Left ventricle myocardium inferior (tissue), 1 donor: ENCODE measurements at regions not wholly inside any gene's neighbourhood (a gene's known extent, or its start where the extent isn't known, plus 50 kb on each side); places are given as distances from the start of the nearest gene placed in this dataset.

Experiments used
- DNase-seq: peaks from one replicate; pipeline ENCODE4 v3.0.0-alpha.2; 2020
- H3K27ac ChIP-seq: fragments of 200-600 bp; replicated peaks from 2 replicates; pipeline ENCODE4 v1.8.0; 2021
- H3K27me3 ChIP-seq: fragments of 200-600 bp; 2 replicates; pipeline ENCODE4 v1.8.0; 2021; ENCODE audit warnings: low read depth
- H3K36me3 ChIP-seq: fragments of 200-600 bp; 2 replicates; pipeline ENCODE4 v1.8.0; 2021
- H3K4me1 ChIP-seq: fragments of 200-600 bp; 2 replicates; pipeline ENCODE4 v1.8.0; 2021
- H3K4me3 ChIP-seq: fragments of 200-600 bp; 2 replicates; pipeline ENCODE4 v1.8.0; 2021; ENCODE audit warnings: mild to moderate bottlenecking, moderate library complexity
- H3K9me3 ChIP-seq: fragments of 200-600 bp; replicated peaks from 2 replicates; pipeline ENCODE4 v1.8.0; 2021
- CTCF ChIP-seq: fragments of 200-600 bp; IDR thresholded peaks from 2 replicates; pipeline ENCODE4 v1.8.0; 2021; ENCODE audit warnings: antibody characterized with exemption, mild to moderate bottlenecking, borderline replicate concordance
- intact Hi-C: fragments of 100-400 bp; cut with micrococcal nuclease; formaldehyde crosslinking; loops from one replicate; pipeline ENCODE4 v1.11.0; 2022
- donor health status: DM: no; HTN: yes; CAD: no; lungs with severe emphysema.

- Histone ChIP-seq H3K36me3 (no peaks in the 10 kb centered on the region), H3K27ac (no peak overlapping the region), H3K9me3 (no peaks in the 10 kb centered on the region), H3K4me3 (no peak overlapping the region), H3K4me1 (no peaks in the 10 kb centered on the region), H3K27me3 (peaks cover 4% of the 10 kb centered on the region)
- intact Hi-C loops = no loop called here
- no peak for DNase-seq
- no peak for TF ChIP-seq CTCF
Measured at GRCh38 chr14:98542316-98542715, 729.7 kb downstream of the BCL11B start.

GRCh38 chr14:98543074-98543473 lies 728.9 kb downstream of the BCL11B start:
- H3K36me3 ChIP-seq = no peaks in the 10 kb centered on the region
- no peak for TF ChIP-seq CTCF
- H3K9me3 ChIP-seq = no peaks in the 10 kb centered on the region
- no peak overlapping the region for H3K4me3 ChIP-seq
- H3K4me1 ChIP-seq = no peaks in the 10 kb centered on the region
- DNase-seq = no peak
- peaks cover 4% of the 10 kb centered on the region for H3K27me3 ChIP-seq
- H3K27ac ChIP-seq = no peak overlapping the region
- intact Hi-C loops = no loop called here

- DNase-seq = no peak
- H3K4me3 ChIP-seq = no peak overlapping the region
- no peaks in the 10 kb centered on the region for H3K4me1 ChIP-seq
- H3K9me3 ChIP-seq = no peaks in the 10 kb centered on the region
- H3K27ac ChIP-seq = no peak overlapping the region
- H3K36me3 ChIP-seq = no peaks in the 10 kb centered on the region
- H3K27me3 ChIP-seq = peaks cover 4% of the 10 kb centered on the region
- intact Hi-C loops = no loop called here
- no peak for TF ChIP-seq CTCF
Measured at GRCh38 chr14:98544174-98544573, 727.8 kb downstream of the BCL11B start.

GRCh38 chr14:98545181-98545580 lies 726.8 kb downstream of the BCL11B start:
- intact Hi-C loops = no loop called here
- H3K4me3 ChIP-seq = no peak overlapping the region
- H3K4me1 ChIP-seq = no peaks in the 10 kb centered on the region
- no peaks in the 10 kb centered on the region for H3K9me3 ChIP-seq
- TF ChIP-seq CTCF = no peak
- H3K27me3 ChIP-seq = peaks cover 4% of the 10 kb centered on the region
- H3K36me3 ChIP-seq = no peaks in the 10 kb centered on the region
- H3K27ac ChIP-seq = no peak overlapping the region
- no peak for DNase-seq

- Histone ChIP-seq H3K27me3 (peaks cover 4% of the 10 kb centered on the region), H3K4me1 (no peaks in the 10 kb centered on the region), H3K4me3 (no peak overlapping the region), H3K27ac (no peak overlapping the region), H3K9me3 (no peaks in the 10 kb centered on the region), H3K36me3 (no peaks in the 10 kb centered on the region)
- no peak for DNase-seq
- intact Hi-C loops = no loop called here
- TF ChIP-seq CTCF = no peak
Measured at GRCh38 chr14:98548071-98548686, 723.8 kb downstream of the BCL11B start.
